T follicular helper cell (primary cell): ENCODE measurements at regions not wholly inside any gene's neighbourhood (a gene's known extent, or its start where the extent isn't known, plus 50 kb on each side); places are given as distances from the start of the nearest gene placed in this dataset.
"Not testable (repeated sequence)": the region's sequence is repeated elsewhere in the genome, so short reads cannot be mapped to it uniquely, and the experiment has no call there.

Experiments
- DNase-seq: peaks from one replicate; pipeline ENCODE4 v3.0.0-alpha.2; 2020; ENCODE audit warnings: low read depth

DNA sequence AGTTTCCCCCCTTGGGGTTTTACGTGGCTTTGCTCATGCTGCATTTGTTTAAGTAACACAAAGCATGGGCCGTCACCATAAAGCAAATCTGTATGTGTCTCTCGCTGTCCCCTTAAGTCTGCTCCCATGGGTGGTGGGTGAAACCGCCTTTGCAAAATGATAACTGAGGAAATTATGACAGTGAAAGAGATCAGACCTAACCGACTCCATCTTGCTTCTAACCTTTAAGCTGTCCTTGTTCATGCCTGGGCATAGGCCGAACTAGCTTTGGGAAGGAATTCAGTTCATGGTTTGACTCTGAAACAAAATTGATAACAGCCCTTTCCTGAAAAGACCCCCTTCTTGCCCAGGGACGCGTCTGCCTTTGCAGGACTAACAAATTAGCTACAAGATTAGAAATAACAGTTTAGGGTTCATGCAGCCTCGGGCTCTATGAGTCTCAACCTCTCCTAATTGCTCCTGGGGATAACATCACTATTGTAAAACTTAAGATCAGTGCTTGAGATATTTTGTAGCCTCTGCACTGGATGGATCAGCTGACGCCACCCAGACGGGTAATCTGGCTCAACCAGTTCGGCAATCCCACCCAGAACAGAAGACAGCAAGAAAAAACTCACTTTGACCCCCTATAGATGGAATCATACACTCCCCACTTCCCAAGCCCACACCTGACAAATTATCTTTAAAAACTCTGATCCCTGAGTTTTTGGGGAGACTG, 623.7 kb downstream of the TYW1 start:
- DNase-seq = no peak

- no peak for DNase-seq
Measured at GRCh38 chr7:67621704-67622103, 625.1 kb downstream of the TYW1 start.

GRCh38 chr7:67625257-67625737, 628.7 kb downstream of the TYW1 start:
- no peak for DNase-seq

GRCh38 chr7:67631476-67631875, 634.8 kb downstream of the TYW1 start:
- DNase-seq = no peak

GRCh38 chr7:67635271-67635670, 638.6 kb downstream of the TYW1 start:
- no peak for DNase-seq

DNA sequence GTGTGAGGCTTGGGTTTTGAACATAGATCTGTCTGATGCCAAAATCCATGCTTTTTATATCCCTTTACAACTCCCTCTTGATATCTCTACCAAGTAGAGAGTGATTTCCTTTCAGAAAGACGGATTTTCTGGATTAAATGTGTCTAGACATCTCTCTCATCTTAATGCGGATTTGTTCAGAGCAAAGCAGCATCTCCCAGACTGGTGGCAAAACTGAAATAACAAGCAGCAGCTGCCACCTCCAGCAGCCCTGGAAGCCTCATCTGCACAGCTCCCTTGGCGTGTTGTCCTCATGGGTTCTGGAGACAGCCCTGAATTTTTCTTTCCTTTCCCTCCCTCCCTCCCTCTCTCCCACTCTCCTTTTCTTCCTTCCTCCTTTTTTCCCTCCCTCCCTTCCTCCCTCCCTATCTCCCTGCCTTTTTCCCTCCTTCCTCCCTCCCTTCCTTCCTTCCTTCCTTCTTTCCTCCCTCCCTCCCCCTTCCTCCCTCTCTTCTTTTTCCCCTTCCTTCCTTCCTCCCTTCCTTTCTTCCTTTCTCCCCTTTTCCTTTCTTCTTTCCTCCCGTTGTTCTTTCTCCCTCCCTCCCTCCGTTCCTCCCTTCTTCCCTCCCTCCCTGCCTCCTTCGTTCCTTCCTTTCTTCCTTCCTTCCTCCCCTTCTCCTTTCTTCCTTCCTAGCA, 639.9 kb downstream of the TYW1 start:
- DNase-seq = no peak

- DNase-seq = no peak
Measured at GRCh38 chr7:67637023-67637358, 640.4 kb downstream of the TYW1 start.

GRCh38 chr7:67642542-67642941, 645.9 kb downstream of the TYW1 start:
- DNase-seq = not testable (repeated sequence)

- DNase-seq = no peak
Measured at GRCh38 chr7:67644151-67644550, 647.5 kb downstream of the TYW1 start.

DNA sequence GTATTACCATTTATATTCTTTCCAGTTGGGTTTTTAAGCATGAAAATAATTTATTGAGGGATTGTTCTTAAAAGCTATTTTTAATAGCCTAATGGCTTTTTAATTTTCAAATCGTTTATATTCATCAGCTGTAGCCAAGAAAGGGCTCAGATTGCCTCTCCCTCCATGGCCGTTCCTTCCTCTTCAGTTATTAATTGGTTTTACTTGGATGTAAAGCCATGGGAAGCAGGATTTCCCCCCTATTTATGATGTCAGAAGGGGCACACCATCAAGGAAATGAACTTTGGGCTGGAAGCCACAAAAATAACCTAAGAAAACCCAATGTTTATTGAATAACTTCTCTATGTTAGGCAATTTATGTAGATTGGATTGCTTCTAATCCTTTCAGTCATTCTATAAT, 656.3 kb downstream of the TYW1 start:
- no peak for DNase-seq

- DNase-seq = no peak
Measured at GRCh38 chr7:67653856-67654454, 657.3 kb downstream of the TYW1 start.

- no peak for DNase-seq
Measured at GRCh38 chr7:67654642-67655041, 658.0 kb downstream of the TYW1 start.

GRCh38 chr7:67655168-67655567, 658.5 kb downstream of the TYW1 start:
- DNase-seq = no peak

DNA sequence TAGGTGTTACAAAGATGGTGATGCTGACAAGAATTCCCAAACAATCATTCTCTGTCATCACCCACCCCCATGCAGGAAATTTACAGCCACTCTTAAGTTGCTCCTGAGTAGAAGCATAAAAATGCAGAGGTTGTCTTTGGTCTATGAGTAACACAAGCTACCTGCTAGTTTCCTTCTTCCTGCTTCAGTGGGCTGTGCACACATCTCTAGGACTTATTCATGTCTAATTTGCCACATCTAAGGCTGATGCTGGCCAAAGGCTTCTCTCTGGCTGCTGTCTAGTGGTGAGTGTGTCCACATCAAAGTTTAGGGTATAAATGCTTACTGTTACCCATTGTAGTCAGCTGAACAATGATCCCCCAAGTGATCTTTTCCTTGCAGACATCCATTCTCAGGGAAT, 662.5 kb downstream of the TYW1 start:
- no peak for DNase-seq

DNA sequence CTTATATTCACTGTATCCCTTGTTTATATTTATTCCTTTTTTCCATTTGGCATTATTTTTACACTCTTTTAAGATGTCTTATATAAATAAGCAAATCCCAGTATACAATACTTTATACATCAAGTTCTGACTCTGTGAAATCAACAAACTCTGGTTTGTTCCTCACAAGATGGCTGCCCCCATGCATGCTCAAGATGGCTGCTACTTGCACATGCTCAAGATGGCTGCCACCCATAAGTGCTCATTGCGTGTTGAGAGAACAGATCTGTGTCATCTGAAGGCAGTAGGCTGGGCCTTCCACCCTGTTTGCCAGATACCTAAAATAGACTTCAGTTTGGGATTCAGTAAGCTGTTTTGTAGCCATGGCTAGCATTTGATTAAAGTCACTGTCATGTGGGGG, 666.2 kb downstream of the TYW1 start:
- no peak for DNase-seq

DNA sequence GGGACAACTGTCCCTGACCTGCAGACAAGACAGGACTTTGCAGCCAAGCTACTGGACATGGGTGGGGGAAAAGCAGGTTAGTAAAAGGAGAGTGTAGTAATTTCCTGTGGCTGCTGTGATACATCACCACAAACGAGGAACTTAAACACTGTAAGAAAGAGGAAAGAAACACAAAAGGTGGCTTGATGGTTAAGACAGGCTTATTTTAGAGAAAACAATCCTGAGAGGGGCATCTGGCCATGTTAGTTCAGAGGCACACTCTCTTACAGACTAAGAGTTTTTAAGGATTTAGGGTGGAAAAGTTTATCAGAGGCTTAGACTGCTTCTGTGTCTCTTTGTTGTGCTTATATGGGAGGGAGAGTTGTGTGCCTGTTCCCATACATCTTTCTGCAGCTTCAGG, 667.0 kb downstream of the TYW1 start:
- no peak for DNase-seq

DNA sequence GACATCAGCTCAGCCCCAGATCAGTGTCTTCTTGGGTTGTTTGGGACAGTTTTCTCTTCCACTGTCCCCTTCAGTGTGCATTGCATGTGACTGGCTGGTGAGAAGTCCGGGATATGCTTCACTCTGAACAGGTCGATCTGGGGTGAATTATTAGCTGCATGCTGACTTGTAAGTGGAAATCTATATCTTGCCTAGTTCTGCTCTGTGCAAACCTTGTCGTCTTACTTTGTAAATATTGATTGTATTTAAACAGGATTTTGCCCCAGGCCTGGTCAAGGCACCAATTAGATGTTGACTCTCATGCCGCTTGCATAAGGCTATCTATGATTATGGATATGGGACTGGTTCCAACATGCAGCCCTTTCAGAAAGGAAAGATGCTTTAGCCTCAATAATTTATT, 669.7 kb downstream of the TYW1 start:
- DNase-seq = not testable (repeated sequence)

- DNase-seq = no peak
Measured at GRCh38 chr7:67671006-67671548, 674.4 kb downstream of the TYW1 start.

GRCh38 chr7:67673861-67674260, 677.2 kb downstream of the TYW1 start:
- no peak for DNase-seq

DNA sequence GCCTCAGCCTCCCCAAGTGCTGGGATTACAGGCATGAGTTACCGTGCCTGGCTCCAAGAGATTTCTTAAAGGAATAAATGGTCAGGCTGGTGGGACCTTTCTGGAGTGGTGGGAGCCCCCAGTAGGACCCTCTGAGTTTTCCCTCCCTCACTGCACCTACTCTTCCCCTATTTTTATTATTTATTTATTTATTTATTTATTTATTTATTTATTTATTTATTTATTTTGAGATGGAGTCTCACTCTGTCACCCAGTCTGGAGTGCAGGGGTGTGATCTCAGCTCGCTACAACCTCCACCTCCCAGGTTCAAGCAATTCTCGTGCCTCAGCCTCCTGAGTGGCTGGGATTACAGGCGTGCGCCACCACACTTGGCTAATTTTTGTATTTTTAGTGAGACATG, 678.2 kb downstream of the TYW1 start:
- not testable (repeated sequence) for DNase-seq

GRCh38 chr7:67675971-67676370, 679.3 kb downstream of the TYW1 start:
- no peak for DNase-seq

- DNase-seq = no peak
Measured at GRCh38 chr7:67678419-67678818, 681.8 kb downstream of the TYW1 start.

DNA sequence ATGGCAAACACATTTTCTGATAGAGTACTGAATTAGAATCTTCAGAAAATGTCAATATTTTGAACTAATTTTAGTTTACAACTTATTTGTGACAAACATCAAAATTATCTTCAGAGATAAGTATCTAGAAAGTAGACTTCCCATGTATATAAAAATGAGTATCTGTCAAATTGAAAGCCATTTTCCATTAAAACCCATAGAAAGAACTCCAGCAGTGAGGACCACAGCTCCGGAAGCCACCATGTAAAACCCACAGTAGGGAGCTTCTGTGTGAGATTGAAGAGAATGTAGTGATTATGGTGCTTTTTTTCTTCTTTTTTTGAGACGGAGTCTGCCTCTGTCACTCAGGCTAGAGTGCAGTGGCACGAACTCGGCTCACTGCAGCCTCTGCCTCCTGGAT, 687.0 kb downstream of the TYW1 start:
- DNase-seq = no peak
